ENCODE measurements at regions not wholly inside any gene's neighbourhood (a gene's known extent, or its start where the extent isn't known, plus 50 kb on each side); places are given as distances from the start of the nearest gene placed in this dataset.

- peaks cover 0 to 9% (median 0%) of the 10 kb centered on the region in 11 donors for H3K9me3 ChIP-seq
- 51 to 59% methylated on average over 1 of the region's 1 CpG for whole genome bisulfite sequencing, 2 donors
- DNase-seq (no peak), ATAC-seq (no peak)
- H3K4me3 ChIP-seq = no peak overlapping the region
- TF ChIP-seq, protein P1, sequence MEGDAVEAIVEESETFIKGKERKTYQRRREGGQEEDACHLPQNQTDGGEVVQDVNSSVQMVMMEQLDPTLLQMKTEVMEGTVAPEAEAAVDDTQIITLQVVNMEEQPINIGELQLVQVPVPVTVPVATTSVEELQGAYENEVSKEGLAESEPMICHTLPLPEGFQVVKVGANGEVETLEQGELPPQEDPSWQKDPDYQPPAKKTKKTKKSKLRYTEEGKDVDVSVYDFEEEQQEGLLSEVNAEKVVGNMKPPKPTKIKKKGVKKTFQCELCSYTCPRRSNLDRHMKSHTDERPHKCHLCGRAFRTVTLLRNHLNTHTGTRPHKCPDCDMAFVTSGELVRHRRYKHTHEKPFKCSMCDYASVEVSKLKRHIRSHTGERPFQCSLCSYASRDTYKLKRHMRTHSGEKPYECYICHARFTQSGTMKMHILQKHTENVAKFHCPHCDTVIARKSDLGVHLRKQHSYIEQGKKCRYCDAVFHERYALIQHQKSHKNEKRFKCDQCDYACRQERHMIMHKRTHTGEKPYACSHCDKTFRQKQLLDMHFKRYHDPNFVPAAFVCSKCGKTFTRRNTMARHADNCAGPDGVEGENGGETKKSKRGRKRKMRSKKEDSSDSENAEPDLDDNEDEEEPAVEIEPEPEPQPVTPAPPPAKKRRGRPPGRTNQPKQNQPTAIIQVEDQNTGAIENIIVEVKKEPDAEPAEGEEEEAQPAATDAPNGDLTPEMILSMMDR (IDR thresholded peaks at IDR 0.05) = no peak
- no peak overlapping the region for H3K27ac ChIP-seq
- no peaks in the 10 kb centered on the region for H3K4me1 ChIP-seq
- no peaks in the 10 kb centered on the region for H3K27me3 ChIP-seq
- H3K36me3 ChIP-seq = no peaks in the 10 kb centered on the region
- intact Hi-C loops (cut with DNase I) = no loop called here
Observed at GRCh38 chr2:211247751-211248150, 691.4 kb downstream of the CPS1 start.

- TF ChIP-seq, protein P1 (IDR thresholded peaks at IDR 0.05) = no peak
- H3K36me3 ChIP-seq = no peaks in the 10 kb centered on the region
- no peak overlapping the region for H3K27ac ChIP-seq
- DNase-seq (no peak), ATAC-seq (no peak)
- no peak overlapping the region for H3K4me3 ChIP-seq
- 64 to 77% methylated on average over 2 of the region's 2 CpGs for WGBS, 2 donors
- peaks cover 0 to 9% (median 0%) of the 10 kb centered on the region in 11 donors for H3K9me3 ChIP-seq
- H3K4me1 ChIP-seq = no peaks in the 10 kb centered on the region
- intact Hi-C loops (cut with DNase I) = no loop called here
- H3K27me3 ChIP-seq = no peaks in the 10 kb centered on the region
Observed at GRCh38 chr2:211248841-211249240, 692.4 kb downstream of the CPS1 start.

- Histone ChIP-seq H3K36me3 (no peaks in the 10 kb centered on the region), H3K4me1 (no peaks in the 10 kb centered on the region), H3K9me3 (peaks cover 0 to 8% (median 0%) of the 10 kb centered on the region in 11 donors), H3K27me3 (no peaks in the 10 kb centered on the region), H3K4me3 (no peak overlapping the region), H3K27ac (no peak overlapping the region)
- intact Hi-C loops (cut with DNase I) = no loop called here
- 83% methylated on average over 2 of the region's 2 CpGs for WGBS, 2 donors
- no peak for DNase-seq
- no peak for ATAC-seq
- TF ChIP-seq, protein P1 (IDR thresholded peaks at IDR 0.05) = no peak
Observed at GRCh38 chr2:211251016-211251415, 694.6 kb downstream of the CPS1 start.

GRCh38 chr2:211258646-211259335, 702.4 kb downstream of the CPS1 start:
- DNase-seq (no peak), ATAC-seq (no peak)

More at GRCh38 chr2:211258646-211259335, 702.4 kb downstream of the CPS1 start:
- intact Hi-C loops (cut with DNase I) = no loop called here
- H3K27me3 ChIP-seq = no peaks in the 10 kb centered on the region
- H3K9me3 ChIP-seq = peaks cover 0 to 8% (median 0%) of the 10 kb centered on the region in 11 donors
- no peak overlapping the region for H3K4me3 ChIP-seq
- H3K36me3 ChIP-seq = no peaks in the 10 kb centered on the region
- TF ChIP-seq, protein P1 (IDR thresholded peaks at IDR 0.05) = no peak
- H3K27ac ChIP-seq = no peak overlapping the region
- WGBS, 2 donors = 57% methylated on average over 1 of the region's 1 CpG
- no peaks in the 10 kb centered on the region for H3K4me1 ChIP-seq
